PC-3 (cell line): ENCODE measurements at regions not wholly inside any gene's neighbourhood (a gene's known extent, or its start where the extent isn't known, plus 50 kb on each side); places are given as distances from the start of the nearest gene placed in this dataset.

Source experiments
- ATAC-seq: fragments of 200-7000 bp; cut with Tn5 transposase; 2 replicates; pipeline ENCODE4 v1.9.1; 2020; ENCODE audit warnings: mild to moderate bottlenecking, moderate library complexity
- BruUV-seq: library from RNA; stranded (reverse); fragments of 400-500 nt; replicated peaks from 2 replicates; lab custom pipeline; 2021; lab: Mats Ljungman, UMichigan
- CTCF ChIA-PET: fragments of 300-600 bp; sonication (Branson Sonifier 250); formaldehyde crosslinking; loops from one replicate; lab custom pipeline; 2022; ENCODE audit warnings: antibody characterized with exemption; lab: Charles Lee
- POLR2A ChIA-PET: fragments of 300-600 bp; sonication (Branson Sonifier 250); formaldehyde crosslinking; loops from one replicate; lab custom pipeline; 2022; ENCODE audit warnings: antibody characterized with exemption; ENCODE audit not compliant: unreplicated experiment; lab: Charles Lee
- DNase-seq: peaks from one replicate; pipeline ENCODE4 v3.0.0-alpha.2; 2015
- H2AFZ ChIP-seq: fragments of 300-600 bp; sonication (generic); 2 replicates; pipeline ENCODE4 v1.6.0; 2016; ENCODE audit warnings: antibody characterized with exemption, low read length
- H3F3A ChIP-seq: fragments of 300-600 bp; sonication (generic); one replicate; pipeline ENCODE4 v1.6.0; 2017; ENCODE audit warnings: antibody characterized with exemption, low read length, control low read depth, mild to moderate bottlenecking; ENCODE audit not compliant: unreplicated experiment
- H3K27ac ChIP-seq: fragments of 300-600 bp; sonication (generic); 2 replicates; pipeline ENCODE4 v1.5.1; 2016; ENCODE audit warnings: mild to moderate bottlenecking, low read length
- H3K27me3 ChIP-seq: fragments of 300-600 bp; sonication (generic); 2 replicates; pipeline ENCODE4 v1.6.1; 2016; ENCODE audit warnings: low read length, mixed read lengths
- H3K36me3 ChIP-seq: fragments of 300-600 bp; sonication (generic); 2 replicates; pipeline ENCODE4 v1.6.1; 2016; ENCODE audit warnings: low read depth, mixed run types, low read length, mixed read lengths
- H3K4me1 ChIP-seq: fragments of 300-600 bp; sonication (generic); 2 replicates; pipeline ENCODE4 v1.5.1; 2016; ENCODE audit warnings: low read length; ENCODE audit not compliant: insufficient read depth
- H3K4me2 ChIP-seq: fragments of 300-600 bp; sonication (generic); 2 replicates; pipeline ENCODE4 v1.6.0; 2016; ENCODE audit warnings: low read length
- H3K4me3 ChIP-seq: fragments of 300-600 bp; sonication (generic); 2 replicates; pipeline ENCODE4 v1.5.1; 2016; ENCODE audit warnings: mild to moderate bottlenecking, low read length, mixed read lengths
- H3K79me2 ChIP-seq: fragments of 300-600 bp; sonication (generic); 2 replicates; pipeline ENCODE4 v1.6.1; 2017; ENCODE audit warnings: low read length, mixed read lengths
- H3K9ac ChIP-seq: fragments of 300-600 bp; sonication (generic); 2 replicates; pipeline ENCODE4 v1.6.0; 2016; ENCODE audit warnings: mild to moderate bottlenecking, low read length
- H3K9me2 ChIP-seq: fragments of 300-600 bp; sonication (generic); replicated peaks from 2 replicates; pipeline ENCODE4 v1.6.1; 2016; ENCODE audit warnings: mixed run types, low read length, mixed read lengths
- H3K9me3 ChIP-seq: fragments of 300-600 bp; sonication (generic); 2 replicates; pipeline ENCODE4 v1.6.1; 2016; ENCODE audit warnings: low read length, mixed read lengths
- H4K20me1 ChIP-seq: fragments of 300-600 bp; sonication (generic); 2 replicates; pipeline ENCODE4 v1.6.1; 2016; ENCODE audit warnings: low read length, mixed read lengths
- EZH2 ChIP-seq: fragments of 300-600 bp; sonication (generic); IDR thresholded peaks from one replicate; pipeline ENCODE4 v1.6.1; 2017; ENCODE audit warnings: antibody characterized with exemption, mild to moderate bottlenecking, low read length; ENCODE audit not compliant: unreplicated experiment
- EZH2phosphoT487 ChIP-seq: fragments of 300-600 bp; sonication (generic); IDR thresholded peaks from 2 replicates; pipeline ENCODE4 v1.6.1; 2018; ENCODE audit warnings: mild to moderate bottlenecking, antibody characterized with exemption, low read length, borderline replicate concordance
- intact Hi-C: fragments of 100-400 bp; cut with micrococcal nuclease; formaldehyde crosslinking; loops from 2 replicates; pipeline ENCODE4 v1.9.0; 2023
- TF ChIP-seq, protein P1 (sequence below): fragments of 300-600 bp; sonication (generic); conservative IDR thresholded peaks from 2 replicates; pipeline ENCODE4 v1.5.1; 2017; ENCODE audit warnings: antibody characterized with exemption, low read depth, mild to moderate bottlenecking, low read length

DNA sequence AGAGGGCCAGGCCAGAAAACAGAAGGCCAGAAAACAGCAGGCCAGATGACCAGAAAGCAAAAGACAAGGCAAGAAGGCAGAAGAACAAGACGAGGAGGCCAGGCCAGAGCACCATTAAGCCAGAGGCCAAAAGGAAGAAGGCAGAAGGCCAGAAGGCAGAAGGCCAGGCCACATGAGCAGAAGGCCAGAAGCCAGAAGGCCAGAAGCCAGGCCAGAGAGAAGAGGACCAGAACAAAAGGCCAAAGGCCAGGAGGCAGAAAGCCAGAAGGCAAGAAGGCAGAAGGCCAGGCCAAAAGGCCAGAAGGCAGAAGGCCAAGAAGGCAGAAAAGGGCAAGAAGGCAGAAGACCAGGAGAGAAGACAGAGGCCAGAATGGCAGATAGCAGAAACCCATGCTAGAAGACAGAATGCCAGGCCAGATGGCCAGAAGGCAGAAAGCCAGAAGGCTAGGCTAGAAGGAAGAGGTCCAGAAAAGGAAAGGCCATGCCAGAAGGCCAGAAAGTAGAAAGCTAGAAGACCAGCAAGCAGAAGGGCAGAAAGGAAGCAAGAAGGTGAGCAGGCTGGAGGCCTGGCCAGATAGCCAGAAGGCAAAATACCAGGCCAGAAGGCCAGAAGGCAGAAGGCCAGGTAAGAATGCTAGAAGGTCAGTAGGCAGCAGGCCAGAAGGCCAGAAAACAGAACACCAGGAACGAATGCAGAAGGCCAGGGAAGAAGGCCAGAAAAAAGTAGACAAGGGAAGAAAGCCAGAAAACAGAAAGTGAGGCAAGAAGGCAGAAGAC is 187.6 kb downstream of the TUBA3C start:
- H2AFZ ChIP-seq = no peak overlapping the region
- no peak overlapping the region for H3K4me3 ChIP-seq
- no peaks in the 10 kb centered on the region for H3K79me2 ChIP-seq
- H3K9me2 ChIP-seq = no peaks in the 10 kb centered on the region
- ChIA-PET CTCF (no interaction called here), POLR2A (no interaction called here)
- H3F3A ChIP-seq = no peaks in the 10 kb centered on the region
- H4K20me1 ChIP-seq = no peaks in the 10 kb centered on the region
- no peak for DNase-seq
- BruUV-seq = no TSS peak
- H3K27ac ChIP-seq = no peak overlapping the region
- no peaks in the 10 kb centered on the region for H3K36me3 ChIP-seq
- H3K9me3 ChIP-seq = peaks cover 41% of the 10 kb centered on the region; the same call in 1 of the 2 replicates
- ATAC-seq = no peak
- TF ChIP-seq, protein P1, sequence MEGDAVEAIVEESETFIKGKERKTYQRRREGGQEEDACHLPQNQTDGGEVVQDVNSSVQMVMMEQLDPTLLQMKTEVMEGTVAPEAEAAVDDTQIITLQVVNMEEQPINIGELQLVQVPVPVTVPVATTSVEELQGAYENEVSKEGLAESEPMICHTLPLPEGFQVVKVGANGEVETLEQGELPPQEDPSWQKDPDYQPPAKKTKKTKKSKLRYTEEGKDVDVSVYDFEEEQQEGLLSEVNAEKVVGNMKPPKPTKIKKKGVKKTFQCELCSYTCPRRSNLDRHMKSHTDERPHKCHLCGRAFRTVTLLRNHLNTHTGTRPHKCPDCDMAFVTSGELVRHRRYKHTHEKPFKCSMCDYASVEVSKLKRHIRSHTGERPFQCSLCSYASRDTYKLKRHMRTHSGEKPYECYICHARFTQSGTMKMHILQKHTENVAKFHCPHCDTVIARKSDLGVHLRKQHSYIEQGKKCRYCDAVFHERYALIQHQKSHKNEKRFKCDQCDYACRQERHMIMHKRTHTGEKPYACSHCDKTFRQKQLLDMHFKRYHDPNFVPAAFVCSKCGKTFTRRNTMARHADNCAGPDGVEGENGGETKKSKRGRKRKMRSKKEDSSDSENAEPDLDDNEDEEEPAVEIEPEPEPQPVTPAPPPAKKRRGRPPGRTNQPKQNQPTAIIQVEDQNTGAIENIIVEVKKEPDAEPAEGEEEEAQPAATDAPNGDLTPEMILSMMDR = no peak
- TF ChIP-seq EZH2 = no peak
- no peak overlapping the region for H3K9ac ChIP-seq
- H3K4me2 ChIP-seq = no peak overlapping the region
- H3K4me1 ChIP-seq = no peaks in the 10 kb centered on the region
- no peaks in the 10 kb centered on the region for H3K27me3 ChIP-seq
- intact Hi-C loops = no loop called here

DNA sequence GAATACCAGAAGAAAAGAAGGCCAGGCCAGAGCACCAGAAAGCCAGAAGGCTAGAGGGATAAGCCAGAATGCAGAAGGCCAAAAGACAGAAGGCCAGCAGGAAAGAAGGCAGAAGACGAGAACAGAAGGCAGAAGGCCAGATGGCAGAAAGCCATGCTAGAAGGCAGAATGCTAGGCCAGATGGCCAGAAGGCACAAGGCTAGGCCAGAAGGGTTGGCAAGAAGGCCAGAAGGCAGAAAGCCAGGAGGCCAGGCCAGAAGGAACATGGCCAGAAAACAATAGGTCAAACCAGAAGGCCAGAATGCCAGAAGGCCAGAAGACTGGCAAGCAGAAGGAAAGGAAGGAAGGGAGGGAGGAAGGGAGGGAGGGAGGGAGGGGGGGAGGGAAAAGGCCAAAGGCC is 188.8 kb downstream of the TUBA3C start:
- Histone ChIP-seq H3K36me3 (no peaks in the 10 kb centered on the region), H3F3A (no peaks in the 10 kb centered on the region), H3K9me2 (no peaks in the 10 kb centered on the region), H3K9ac (no peak overlapping the region), H3K4me3 (no peak overlapping the region), H3K4me1 (no peaks in the 10 kb centered on the region), H3K79me2 (no peaks in the 10 kb centered on the region), H4K20me1 (no peaks in the 10 kb centered on the region), H3K27ac (no peak overlapping the region), H3K4me2 (no peak overlapping the region), H2AFZ (no peak overlapping the region), H3K9me3 (peaks cover 41% of the 10 kb centered on the region; the same call in 1 of the 2 replicates), H3K27me3 (no peaks in the 10 kb centered on the region)
- ChIA-PET POLR2A (no interaction called here), CTCF (no interaction called here)
- TF ChIP-seq EZH2phosphoT487 = no peak
- TF ChIP-seq, protein P1 = no peak
- TF ChIP-seq EZH2 = no peak
- no TSS peak for BruUV-seq
- intact Hi-C loops = no loop called here
- no peak for DNase-seq
- ATAC-seq = no peak

DNA sequence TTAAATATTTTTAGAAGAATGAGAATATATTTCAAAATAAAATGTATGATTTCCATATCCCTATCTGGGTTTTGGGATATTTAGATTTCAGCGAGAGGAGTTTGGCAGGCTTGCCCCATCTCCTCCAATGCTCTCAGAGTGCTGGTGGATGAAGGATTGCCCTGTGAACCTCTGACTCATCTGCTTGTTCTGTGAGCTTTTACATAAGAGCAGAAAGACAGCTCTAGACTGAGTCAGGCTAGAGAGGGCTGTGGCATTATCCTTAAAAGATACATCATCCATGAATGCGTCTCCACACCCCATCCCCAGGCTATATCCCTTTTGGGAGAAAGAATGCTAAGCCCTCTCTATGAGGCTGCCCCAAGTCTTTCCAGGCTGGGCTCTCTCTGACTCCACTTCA is 190.6 kb downstream of the TUBA3C start:
- Histone ChIP-seq H3K9me2 (no peaks in the 10 kb centered on the region), H3K4me3 (no peak overlapping the region), H3F3A (no peaks in the 10 kb centered on the region), H3K27ac (no peak overlapping the region), H3K4me1 (no peaks in the 10 kb centered on the region), H3K9me3 (peaks cover 29% of the 10 kb centered on the region; the same call in 1 of the 2 replicates), H2AFZ (no peak overlapping the region), H3K36me3 (no peaks in the 10 kb centered on the region), H3K4me2 (no peak overlapping the region), H3K79me2 (no peaks in the 10 kb centered on the region), H4K20me1 (no peaks in the 10 kb centered on the region), H3K27me3 (no peaks in the 10 kb centered on the region), H3K9ac (no peak overlapping the region)
- no TSS peak for BruUV-seq
- TF ChIP-seq EZH2 = no peak
- TF ChIP-seq, protein P1 = no peak
- TF ChIP-seq EZH2phosphoT487 = no peak
- no peak for ATAC-seq
- POLR2A ChIA-PET = no interaction called here
- intact Hi-C loops = no loop called here
- CTCF ChIA-PET = no interaction called here
- DNase-seq = no peak
